Endothelial cell of hepatic sinusoid (primary cell): ENCODE measurements at regions not wholly inside any gene's neighbourhood (a gene's known extent, or its start where the extent isn't known, plus 50 kb on each side); places are given as distances from the start of the nearest gene placed in this dataset.

Experiments
- in situ Hi-C: cut with HindIII; loops from 2 replicates; pipeline ENCODE4 v1.10.0; 2017; ENCODE audit warnings: low sequenced_read_pairs

DNA sequence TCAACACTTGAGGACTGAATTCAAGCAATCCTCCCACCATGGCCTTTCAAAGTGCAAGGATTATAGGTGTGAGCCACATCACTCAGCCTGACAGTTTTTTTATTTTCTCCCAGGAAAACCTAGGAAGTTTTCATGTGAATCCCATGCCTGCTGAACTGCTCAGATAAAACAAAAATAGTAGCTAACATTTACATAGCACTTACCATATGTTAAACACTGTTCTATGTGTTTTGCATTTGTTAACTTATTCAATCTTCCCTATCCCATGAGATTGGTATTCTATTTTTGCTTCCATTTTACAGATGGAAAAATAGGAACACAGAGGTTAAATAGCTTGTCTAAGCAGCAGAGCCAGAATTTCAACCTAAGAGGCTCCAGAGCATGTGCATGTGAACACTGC lies 157.4 kb upstream of the KCTD1 start:
- in situ Hi-C loops: no loop called here

GRCh38 chr18:26703170-26703930 lies 155.0 kb upstream of the KCTD1 start:
- in situ Hi-C loops: no loop called here

DNA sequence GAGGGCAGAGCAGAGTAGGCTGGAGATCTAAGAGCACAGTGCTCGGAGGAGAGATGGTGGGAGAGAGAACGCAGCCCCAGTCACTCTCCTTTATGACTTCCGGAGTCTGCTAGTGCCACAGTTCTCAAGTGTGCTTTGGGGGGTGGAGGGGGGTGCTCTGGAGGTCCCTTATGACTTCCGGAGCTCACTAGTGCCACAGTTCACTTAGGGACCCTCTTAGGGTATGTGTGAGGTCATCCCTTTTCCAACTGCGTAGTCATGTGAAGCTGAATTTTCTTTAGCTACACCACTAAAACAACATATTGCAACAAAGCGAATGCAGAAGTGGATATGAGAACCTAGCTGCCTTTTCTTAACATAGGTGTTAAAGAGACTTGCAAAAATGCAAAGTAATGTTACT lies 153.7 kb upstream of the KCTD1 start:
- in situ Hi-C loops: no loop called here

DNA sequence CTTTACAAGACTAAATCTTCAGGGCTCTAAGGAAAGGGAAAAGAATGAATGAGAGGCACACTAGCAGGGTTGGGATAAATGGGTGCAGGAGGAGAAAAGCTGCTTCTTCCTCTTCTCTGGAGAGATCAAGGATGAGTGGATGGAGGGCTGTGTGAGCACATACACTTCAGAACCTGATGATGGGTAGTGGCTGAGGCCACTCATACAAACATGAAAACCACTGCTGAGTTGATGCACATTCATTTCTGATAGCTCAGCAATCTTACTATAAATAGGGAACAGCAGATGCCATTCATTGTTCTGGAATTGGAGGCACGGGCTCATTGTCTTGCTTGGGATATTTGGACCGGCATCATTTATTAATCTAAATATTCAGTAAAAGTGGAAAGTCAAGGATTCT lies 152.4 kb upstream of the KCTD1 start:
- in situ Hi-C loops: no loop called here

GRCh38 chr18:26700201-26700600 lies 151.8 kb upstream of the KCTD1 start:
- in situ Hi-C loops: no loop called here

GRCh38 chr18:26697186-26697884 lies 149.0 kb upstream of the KCTD1 start:
- in situ Hi-C loops: no loop called here

- in situ Hi-C loops: no loop called here
Observed at GRCh38 chr18:26696786-26697185, 148.4 kb upstream of the KCTD1 start.

DNA sequence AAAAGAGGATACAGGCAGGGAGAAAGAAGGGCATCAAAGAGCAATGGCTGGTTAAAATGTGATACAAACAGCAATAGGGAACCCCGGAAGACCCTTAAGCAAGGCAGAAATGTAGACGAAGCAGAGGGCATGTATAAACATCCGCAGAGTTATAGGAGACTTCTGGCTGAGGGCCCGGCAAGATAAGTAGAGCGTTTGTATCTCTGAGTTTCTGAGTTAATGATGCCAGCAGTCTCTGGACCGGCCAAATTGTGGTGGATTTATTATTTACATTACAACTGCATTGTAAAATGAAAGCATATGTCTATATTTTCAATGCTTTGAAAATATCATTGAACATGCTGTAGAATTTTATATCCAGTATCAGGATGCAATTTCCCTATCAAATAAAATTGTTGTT lies 148.0 kb upstream of the KCTD1 start:
- in situ Hi-C loops: no loop called here

DNA sequence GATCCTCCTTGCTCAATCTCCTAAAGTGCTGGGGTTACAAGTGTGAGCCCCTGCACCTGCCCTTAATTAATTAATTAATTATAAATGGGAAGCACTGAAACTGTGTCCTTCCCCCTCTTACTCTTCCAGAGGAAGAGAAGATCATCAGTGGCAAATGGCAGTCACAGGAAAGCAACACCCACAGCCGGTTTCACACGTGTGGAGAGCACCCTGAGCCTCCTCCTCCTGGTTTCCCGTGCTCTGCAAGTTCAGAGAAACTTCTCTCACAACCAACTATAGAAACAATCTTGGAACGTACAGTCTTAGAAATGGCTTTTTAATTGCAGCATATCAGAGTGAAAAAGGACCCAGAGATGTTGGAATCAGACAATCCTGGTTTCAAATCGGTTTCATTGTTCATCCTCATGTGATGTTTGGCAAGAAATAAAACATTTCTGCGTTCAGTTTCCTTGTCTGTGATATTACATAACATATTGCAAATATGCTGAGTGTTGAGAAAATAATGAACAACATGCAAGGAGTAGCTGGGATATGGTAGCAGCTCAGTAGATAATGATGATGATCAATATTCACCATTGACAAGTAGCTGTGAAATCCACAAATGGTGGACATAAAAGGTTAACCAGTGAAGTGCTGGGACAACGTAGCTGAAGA lies 141.0 kb upstream of the KCTD1 start:
- in situ Hi-C loops: no loop called here

GRCh38 chr18:26686532-26686931 lies 138.2 kb upstream of the KCTD1 start:
- in situ Hi-C loops: no loop called here

DNA sequence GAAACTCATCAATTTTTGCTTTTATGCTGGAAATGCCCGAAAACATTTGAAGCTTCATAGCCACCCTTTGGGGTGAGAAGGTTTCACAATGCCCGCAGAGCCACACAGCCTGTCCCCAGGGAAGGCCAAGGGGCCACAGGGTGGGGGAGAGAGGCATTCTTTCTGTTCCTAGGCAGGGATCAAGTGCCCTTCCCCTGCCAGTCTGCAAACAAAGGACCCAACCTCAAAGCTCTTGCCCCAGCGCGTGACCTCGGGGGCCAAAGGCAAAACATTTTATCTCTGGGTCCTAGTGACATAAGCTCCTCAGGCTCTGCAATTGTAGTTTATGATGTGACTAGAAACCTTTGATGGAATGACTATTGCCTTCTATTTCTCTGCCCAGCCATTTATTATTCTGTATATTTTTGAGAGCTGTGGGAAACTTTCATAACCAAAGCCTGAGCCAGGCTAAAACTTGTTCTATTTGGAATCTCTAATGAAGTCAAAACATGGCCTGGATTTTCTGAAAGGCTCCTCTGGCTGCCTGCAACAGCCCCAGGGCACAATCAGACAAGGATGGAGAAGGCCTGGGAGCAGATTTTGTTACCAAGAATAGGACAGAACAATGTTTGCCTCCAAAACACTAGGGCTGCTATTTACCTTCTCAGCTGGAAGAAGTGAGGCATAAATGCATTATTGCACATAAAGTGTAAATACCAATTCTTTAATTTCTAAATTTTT lies 137.2 kb upstream of the KCTD1 start:
- in situ Hi-C loops: no loop called here

- in situ Hi-C loops: no loop called here
Observed at GRCh38 chr18:26677957-26678356, 129.6 kb upstream of the KCTD1 start.

DNA sequence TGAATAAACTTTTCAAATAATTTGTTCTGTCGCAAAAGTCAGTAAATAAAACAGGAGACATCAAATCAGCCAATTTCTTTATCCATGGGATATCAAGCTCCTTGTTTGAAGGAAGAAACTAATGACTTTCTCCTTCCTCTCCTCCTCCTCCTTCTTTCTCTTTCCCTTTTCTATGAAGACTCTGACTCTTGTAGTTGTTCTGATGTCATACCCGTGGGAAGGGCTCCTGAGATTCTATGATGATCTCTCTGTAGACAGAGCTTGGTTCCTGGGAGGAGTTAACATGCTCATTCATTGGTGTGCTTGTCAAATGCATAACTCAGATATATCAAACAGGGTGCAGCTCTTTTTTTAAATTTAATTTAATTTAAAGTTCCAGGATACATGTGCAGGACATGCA lies 118.7 kb upstream of the KCTD1 start:
- in situ Hi-C loops: no loop called here

DNA sequence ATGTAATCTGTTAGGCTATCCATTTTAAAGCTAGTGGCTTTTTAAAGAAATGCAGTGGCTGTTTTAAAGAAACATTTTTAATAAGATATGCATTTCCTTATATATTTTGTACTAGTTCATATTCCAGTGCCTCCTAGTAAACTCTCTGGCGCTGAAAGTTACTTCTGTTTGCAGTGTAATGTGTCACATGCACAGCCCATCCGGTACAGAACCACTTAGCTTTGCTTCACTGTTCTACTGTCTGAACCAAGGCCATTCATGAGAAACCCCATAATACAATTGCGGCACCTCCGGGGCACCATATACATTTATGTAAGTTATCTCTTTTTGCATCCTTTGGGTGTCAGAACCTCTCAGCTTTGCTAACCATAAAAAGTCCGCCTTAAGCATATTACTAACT lies 114.6 kb upstream of the KCTD1 start:
- in situ Hi-C loops: no loop called here

DNA sequence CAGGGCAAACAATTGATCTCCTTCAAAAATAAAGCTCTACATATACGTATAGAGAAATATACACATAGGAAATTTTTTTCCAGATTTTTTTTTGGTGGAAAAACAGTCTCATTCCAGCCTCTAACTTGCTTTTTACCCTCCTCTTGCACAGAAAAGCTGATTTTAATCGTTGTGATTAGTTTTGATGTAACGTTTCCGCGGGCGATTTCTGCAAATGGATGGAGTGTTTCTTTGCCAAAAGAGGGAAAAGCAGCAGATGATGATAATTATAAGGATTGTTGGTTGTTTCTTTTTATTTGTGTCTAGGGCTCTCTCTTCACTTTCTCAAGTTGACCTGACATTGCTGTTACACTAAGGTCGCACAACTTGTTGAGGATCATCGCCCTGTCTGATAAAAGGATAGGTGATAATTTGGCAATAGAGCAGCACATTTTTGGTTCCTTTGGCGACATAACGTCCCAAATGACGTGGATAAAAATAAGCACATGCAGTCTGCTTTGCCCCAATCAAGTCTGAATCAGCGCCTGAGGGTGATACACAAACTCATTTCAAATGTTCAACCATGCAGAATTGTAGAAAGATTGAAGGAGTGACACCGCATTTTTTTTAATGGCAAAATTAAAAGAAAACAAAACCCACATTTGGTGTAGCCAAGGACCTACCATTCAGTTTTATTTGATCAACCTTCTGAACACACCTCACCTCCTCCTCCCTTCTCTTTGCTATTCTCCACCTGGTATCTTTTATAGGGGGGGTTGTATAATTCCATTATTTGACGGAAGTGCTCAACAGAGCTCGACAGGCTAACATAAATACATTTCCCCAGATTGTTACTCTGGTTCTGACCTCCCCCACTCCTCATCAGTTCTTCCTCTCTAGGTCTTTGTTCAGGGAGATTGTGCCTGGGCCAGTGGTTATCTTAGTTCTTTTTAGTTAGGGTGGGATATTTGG lies 109.6 kb upstream of the KCTD1 start:
- in situ Hi-C loops: no loop called here

DNA sequence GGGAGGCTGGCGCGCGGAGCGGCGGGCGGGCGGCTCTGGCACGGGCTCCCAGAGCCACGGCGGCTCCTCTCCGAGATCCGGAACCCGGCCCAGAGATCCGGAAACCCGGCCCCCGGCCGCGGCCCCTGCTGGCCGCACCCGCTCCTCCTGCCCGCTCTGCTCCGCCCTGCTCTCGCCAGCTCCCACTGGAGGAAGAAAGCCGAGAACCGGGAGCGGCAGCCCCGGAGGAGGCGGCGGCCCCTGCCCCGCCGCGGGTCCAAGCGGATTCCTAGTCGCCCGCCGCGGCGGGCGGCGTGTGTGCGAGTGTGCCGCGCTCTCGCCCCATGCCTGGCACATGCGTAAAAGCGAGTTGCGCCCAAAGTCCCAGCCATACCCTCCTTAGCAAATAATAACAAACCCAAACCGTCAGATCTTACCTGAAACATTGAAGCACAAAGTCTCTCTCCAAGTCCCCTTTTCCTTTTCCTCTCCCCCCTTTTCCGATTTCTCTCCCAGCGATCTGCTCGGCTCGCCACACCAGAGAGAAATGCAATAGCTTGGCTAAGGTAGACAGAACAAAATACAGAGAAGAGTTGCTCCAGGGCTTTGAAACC lies 108.7 kb upstream of the KCTD1 start:
- in situ Hi-C loops: no loop called here

DNA sequence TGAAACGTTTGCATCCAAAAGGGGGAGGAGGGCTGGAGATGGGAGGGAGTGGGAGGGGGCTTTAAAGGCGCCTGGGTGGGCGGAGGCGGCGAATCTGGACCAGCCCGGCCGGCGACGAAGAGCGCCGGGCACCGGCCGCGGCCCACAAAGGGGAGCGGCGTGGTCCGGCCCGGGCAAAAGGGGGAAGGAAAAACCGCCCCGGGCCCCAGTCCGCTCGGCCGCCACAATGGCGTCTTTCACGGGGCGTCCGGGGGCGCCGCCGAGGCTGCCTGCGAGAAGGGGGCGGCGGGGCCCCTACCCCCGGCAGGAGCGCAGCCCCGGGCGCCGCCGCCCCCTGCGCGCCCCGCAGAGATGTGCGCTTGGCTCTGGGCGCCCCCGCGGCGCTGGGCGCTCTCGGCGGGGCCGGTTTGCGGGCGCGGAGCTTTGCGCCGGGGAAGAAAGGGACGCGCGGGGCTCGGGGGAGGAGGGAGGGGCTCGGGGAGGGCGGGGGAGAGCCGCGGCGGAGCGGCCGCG lies 108.1 kb upstream of the KCTD1 start:
- in situ Hi-C loops: no loop called here

DNA sequence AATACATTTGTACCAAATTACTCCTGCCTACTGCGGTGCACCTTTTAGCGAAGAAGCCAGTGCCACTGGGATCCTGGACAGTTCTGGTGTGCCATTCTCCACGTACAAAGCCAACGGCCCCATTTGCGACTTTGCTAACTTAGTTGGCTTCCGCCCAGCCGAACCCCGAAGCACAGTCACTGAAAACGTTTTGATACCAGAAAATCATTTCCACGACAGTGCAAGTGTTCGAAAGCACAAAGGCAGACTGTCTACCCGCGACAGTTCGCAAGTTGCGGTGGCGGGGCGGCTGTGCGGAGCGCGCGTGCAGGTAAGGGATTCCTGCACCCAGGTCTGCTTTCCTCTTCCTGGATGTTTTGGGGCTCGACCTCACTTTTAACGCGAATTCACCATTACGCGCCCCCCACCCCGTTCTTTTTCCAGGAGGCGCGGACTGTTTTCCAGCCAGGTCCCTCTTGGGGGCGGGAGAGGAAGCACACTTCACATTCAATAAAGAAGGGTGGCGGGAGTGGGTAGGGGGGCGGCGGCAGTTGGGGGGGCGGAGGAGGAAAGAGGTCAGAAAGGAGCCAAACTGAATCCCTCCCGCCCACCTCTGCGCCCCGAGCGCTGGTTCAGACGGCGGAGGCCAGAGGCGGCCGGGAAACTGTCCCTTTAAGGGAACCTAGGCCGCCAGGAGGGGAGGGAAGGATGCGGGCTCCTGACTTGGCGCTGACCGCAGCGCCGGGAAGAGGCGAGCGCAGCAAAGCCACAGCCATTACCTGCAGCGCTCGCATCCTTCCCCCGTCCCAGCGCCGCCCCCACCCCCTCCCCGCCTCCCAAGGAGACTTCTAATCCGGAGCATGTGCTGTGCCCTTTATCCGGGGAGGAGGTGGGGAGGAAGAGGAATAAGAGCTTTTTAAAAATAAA lies 107.4 kb upstream of the KCTD1 start:
- in situ Hi-C loops: no loop called here
